ENCODE measurements at regions not wholly inside any gene's neighbourhood (a gene's known extent, or its start where the extent isn't known, plus 50 kb on each side); places are given as distances from the start of the nearest gene placed in this dataset.
"Not testable (repeated sequence)": the region's sequence is repeated elsewhere in the genome, so short reads cannot be mapped to it uniquely, and the experiment has no call there.

GRCh38 chr2:62624855-62625254 is 80.7 kb upstream of the EHBP1 start:
- Histone ChIP-seq H3K36me3 (ENCODE audit: low read depth) (no peaks in the 10 kb centered on the region), H3K4me3 (no peak overlapping the region), H3K4me1 (ENCODE audit: low read depth) (no peaks in the 10 kb centered on the region), H3K9me3 (no peaks in the 10 kb centered on the region)
- no peak for DNase-seq
- TF ChIP-seq, protein P1, sequence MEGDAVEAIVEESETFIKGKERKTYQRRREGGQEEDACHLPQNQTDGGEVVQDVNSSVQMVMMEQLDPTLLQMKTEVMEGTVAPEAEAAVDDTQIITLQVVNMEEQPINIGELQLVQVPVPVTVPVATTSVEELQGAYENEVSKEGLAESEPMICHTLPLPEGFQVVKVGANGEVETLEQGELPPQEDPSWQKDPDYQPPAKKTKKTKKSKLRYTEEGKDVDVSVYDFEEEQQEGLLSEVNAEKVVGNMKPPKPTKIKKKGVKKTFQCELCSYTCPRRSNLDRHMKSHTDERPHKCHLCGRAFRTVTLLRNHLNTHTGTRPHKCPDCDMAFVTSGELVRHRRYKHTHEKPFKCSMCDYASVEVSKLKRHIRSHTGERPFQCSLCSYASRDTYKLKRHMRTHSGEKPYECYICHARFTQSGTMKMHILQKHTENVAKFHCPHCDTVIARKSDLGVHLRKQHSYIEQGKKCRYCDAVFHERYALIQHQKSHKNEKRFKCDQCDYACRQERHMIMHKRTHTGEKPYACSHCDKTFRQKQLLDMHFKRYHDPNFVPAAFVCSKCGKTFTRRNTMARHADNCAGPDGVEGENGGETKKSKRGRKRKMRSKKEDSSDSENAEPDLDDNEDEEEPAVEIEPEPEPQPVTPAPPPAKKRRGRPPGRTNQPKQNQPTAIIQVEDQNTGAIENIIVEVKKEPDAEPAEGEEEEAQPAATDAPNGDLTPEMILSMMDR (IDR thresholded peaks at IDR 0.05) = no peak
- no peak for ATAC-seq
- intact Hi-C loops (cut with DNase I, micrococcal nuclease) = no loop called here

DNA sequence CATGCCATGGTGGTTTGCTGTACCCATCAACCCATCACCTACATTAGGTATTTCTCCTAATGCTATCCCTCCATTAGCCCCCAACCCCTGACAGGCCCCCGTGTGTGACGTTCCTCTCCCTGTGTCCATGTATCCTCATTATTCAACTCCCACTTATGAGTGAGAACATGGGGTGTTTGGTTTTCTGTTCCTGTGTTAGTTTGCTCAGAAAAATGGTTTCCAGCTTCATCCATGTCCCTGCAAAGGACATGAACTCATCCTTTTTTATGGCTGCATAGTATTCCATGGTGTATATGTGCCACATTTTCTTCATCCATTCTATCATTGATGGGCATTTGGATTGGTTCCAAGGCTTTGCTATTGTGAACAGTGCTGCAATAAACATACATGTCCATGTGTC is 89.0 kb upstream of the EHBP1 start:
- DNase-seq; H3K4me1 ChIP-seq (ENCODE audit: low read depth); H3K36me3 ChIP-seq (ENCODE audit: low read depth); ATAC-seq; H3K9me3 ChIP-seq; H3K4me3 ChIP-seq; intact Hi-C loops (cut with DNase I, micrococcal nuclease): not testable (repeated sequence)

GRCh38 chr2:62611854-62612253 is 93.7 kb upstream of the EHBP1 start:
- intact Hi-C loops (cut with DNase I, micrococcal nuclease) = no loop called here
- Histone ChIP-seq H3K4me1 (ENCODE audit: low read depth) (no peaks in the 10 kb centered on the region), H3K36me3 (ENCODE audit: low read depth) (no peaks in the 10 kb centered on the region), H3K4me3 (no peak overlapping the region), H3K9me3 (no peaks in the 10 kb centered on the region)
- TF ChIP-seq, protein P1 (IDR thresholded peaks at IDR 0.05) = no peak
- no peak for ATAC-seq
- DNase-seq = no peak

GRCh38 chr2:62605471-62605870 is 99.5 kb upstream of the TMEM17 start:
- H3K4me3 ChIP-seq; H3K9me3 ChIP-seq; H3K4me1 ChIP-seq (ENCODE audit: low read depth); H3K36me3 ChIP-seq (ENCODE audit: low read depth); ATAC-seq; intact Hi-C loops (cut with DNase I, micrococcal nuclease); DNase-seq: not testable (repeated sequence)

DNA sequence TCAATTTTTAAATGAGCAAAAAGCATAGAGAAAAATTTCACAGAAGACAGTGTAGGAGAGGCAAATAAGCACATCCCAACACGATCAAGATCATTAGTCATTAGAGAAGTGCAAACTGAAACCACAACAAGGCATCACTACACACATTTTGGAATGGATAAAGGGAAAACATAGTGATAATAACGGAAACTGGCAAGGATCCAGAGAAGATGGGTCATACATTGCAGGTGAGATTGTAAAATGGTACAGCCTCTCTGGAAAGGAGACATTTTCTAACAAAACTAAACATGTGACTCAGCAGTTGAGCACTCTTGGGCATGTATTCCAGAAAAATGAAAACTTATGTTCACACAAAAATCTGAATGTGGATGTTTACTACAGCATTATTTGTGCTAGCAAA is 98.3 kb upstream of the TMEM17 start:
- intact Hi-C loops (cut with DNase I, micrococcal nuclease) = no loop called here

GRCh38 chr2:62603154-62603712 is 97.2 kb upstream of the TMEM17 start:
- peaks cover 5% of the 10 kb centered on the region for H3K9me3 ChIP-seq
- H3K4me3 ChIP-seq = no peak overlapping the region
- intact Hi-C loops (cut with DNase I, micrococcal nuclease) = no loop called here
- no peaks in the 10 kb centered on the region for H3K36me3 ChIP-seq (ENCODE audit: low read depth)
- ATAC-seq = no peak
- DNase-seq = no peak
- no peaks in the 10 kb centered on the region for H3K4me1 ChIP-seq (ENCODE audit: low read depth)
- TF ChIP-seq, protein P1 (IDR thresholded peaks at IDR 0.05) = no peak

More for the DNA sequence above, 98.3 kb upstream of the TMEM17 start:
- ATAC-seq (no peak), DNase-seq (no peak)
- no peak overlapping the region for H3K4me3 ChIP-seq
- TF ChIP-seq, protein P1 (IDR thresholded peaks at IDR 0.05) = no peak
- H3K36me3 ChIP-seq (ENCODE audit: low read depth) = no peaks in the 10 kb centered on the region
- peaks cover 5% of the 10 kb centered on the region for H3K9me3 ChIP-seq
- no peaks in the 10 kb centered on the region for H3K4me1 ChIP-seq (ENCODE audit: low read depth)

DNA sequence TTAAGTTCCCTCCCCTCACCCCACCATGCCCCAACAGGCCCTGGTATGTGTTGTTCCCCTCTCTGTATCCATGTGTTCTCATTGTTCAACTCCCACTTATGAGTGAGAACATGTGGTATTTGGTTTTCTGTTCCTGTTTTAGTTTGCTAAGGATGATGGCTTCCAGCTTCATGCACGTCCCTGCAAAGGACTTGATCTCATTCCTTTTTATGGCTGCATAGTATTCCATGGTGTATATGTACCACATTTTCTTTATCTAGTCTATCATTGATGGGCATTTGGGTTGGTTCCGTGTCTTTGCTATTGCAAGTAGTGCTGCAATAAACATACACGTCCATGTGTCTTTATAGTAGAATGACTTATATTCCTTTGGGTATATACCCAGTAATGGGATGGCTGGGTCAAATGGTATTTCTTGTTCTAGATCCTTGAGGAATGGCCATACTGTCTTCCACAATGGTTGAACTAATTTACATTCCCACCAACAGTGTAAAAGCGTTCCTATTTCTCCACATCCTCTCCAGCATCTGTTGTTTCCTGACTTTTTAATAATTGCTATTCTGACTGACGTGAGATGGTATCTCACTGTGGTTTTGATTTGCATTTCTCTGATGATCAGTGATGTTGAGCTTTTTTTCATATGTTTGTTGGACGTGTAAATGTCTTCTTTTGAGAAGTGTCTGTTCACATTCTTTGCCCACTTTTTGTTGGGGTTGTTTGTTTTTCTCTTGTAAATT is 93.8 kb upstream of the TMEM17 start:
- H3K9me3 ChIP-seq; H3K4me3 ChIP-seq; H3K36me3 ChIP-seq (ENCODE audit: low read depth); intact Hi-C loops (cut with DNase I, micrococcal nuclease); H3K4me1 ChIP-seq (ENCODE audit: low read depth); DNase-seq; ATAC-seq: not testable (repeated sequence)

Measured in mucosa of descending colon (tissue), 3 donors.